Aorta (tissue), 5 donors: ENCODE measurements at regions not wholly inside any gene's neighbourhood (a gene's known extent, or its start where the extent isn't known, plus 50 kb on each side); places are given as distances from the start of the nearest gene placed in this dataset.
A peak's percentile ranks its signal among the peaks of the same experiment; 100 is the strongest.
"Not testable (repeated sequence)": the region's sequence is repeated elsewhere in the genome, so short reads cannot be mapped to it uniquely, and the experiment has no call there.

Source experiments
- ATAC-seq: fragments of 200-7000 bp; cut with Tn5 transposase; one replicate; pipeline ENCODE4 v1.9.1; 2022; ENCODE audit warnings: moderate library complexity; ENCODE audit not compliant: low FRiP score
- DNase-seq, 2 donors: peaks; one replicate each; pipeline ENCODE4 v3.0.0-alpha.2; 2020
- H3K27ac ChIP-seq, 2 donors: one replicate each; pipeline ENCODE4 v1.5.1; 2013; ENCODE audit warnings: low read length in 2 of 2, mild to moderate bottlenecking in 2 of 2, moderate library complexity in 2 of 2, control low read depth in 1 of 2, inconsistent platforms in 1 of 2, low read depth in 1 of 2
- H3K27me3 ChIP-seq, 2 donors: one replicate each; pipeline ENCODE4 v1.6.1; 2013; ENCODE audit warnings: control low read depth in 1 of 2, low read length in 1 of 2, mild to moderate bottlenecking in 1 of 2, moderate library complexity in 1 of 2; ENCODE audit not compliant: insufficient read depth in 2 of 2, control insufficient read depth in 1 of 2
- H3K36me3 ChIP-seq, 2 donors: one replicate each; pipeline ENCODE4 v1.6.1; 2013; ENCODE audit warnings: control low read depth in 1 of 2, low read length in 1 of 2, mild to moderate bottlenecking in 1 of 2; ENCODE audit not compliant: insufficient read depth in 2 of 2, control insufficient read depth in 1 of 2
- H3K4me1 ChIP-seq, 2 donors: one replicate each; pipeline ENCODE4 v1.6.1; 2013; ENCODE audit warnings: low read length in 2 of 2, control low read depth in 1 of 2, mild to moderate bottlenecking in 1 of 2, moderate library complexity in 1 of 2; ENCODE audit not compliant: insufficient read depth in 2 of 2, control insufficient read depth in 1 of 2
- H3K4me3 ChIP-seq, 2 donors: one replicate each; pipeline ENCODE4 v1.5.1; 2013; ENCODE audit warnings: low read length in 2 of 2, control low read depth in 1 of 2, mild to moderate bottlenecking in 1 of 2
- H3K9me3 ChIP-seq: one replicate; pipeline ENCODE4 v1.6.1; 2013; ENCODE audit warnings: mild to moderate bottlenecking, low read length; ENCODE audit not compliant: control insufficient read depth
- WGBS, 2 donors: extraction: QIAGEN DNeasy Blood & Tissue Kit; methylation state at CpG; one replicate each; pipeline ENCODE4 v1.1.7; 2013; 5-methylcytosine and 5-hydroxymethylcytosine counted together
- intact Hi-C, 2 donors: fragments of 100-400 bp; cut with DNase I; formaldehyde crosslinking; loops; one replicate each; pipeline versions ENCODE4 v1.14.2 to v1.15.0; 2022
- donor health status: healthy with polysubstance abuse.
- donor health status: Bipolar disorder and iron deficiency.
- donor health status: DM: no; HTN: no; CAD: no.
- donor health status: DM: no; HTN: no; CAD: no.
- donor health status: DM: yes; HTN: yes; CAD: no.

- H3K9me3 ChIP-seq, H3K4me1 ChIP-seq, H3K36me3 ChIP-seq, H3K4me3 ChIP-seq, DNase-seq, H3K27me3 ChIP-seq, ATAC-seq, H3K27ac ChIP-seq: not testable (repeated sequence)
- WGBS, 2 donors = 96 to 98% methylated on average over 31 to 32 of the region's 32 CpGs
- intact Hi-C loops = loop anchor here in 1 of 2 donors (10.0 kb wide), 1 partner anchor 444 kb away; no protein-coding TSS in a partner anchor
These were observed 611.7 kb upstream of the TBL1XR1 start for GRCh38 chr3:177808928-177809478.

GRCh38 chr3:177810162-177810623 lies 612.9 kb upstream of the TBL1XR1 start:
- Histone ChIP-seq H3K4me3 (no peak overlapping the region), H3K36me3 (no peaks in the 10 kb centered on the region), H3K27me3 (no peaks in the 10 kb centered on the region), H3K9me3 (no peaks in the 10 kb centered on the region), H3K4me1 (no peaks in the 10 kb centered on the region), H3K27ac (no peak overlapping the region)
- no peak for DNase-seq
- ATAC-seq = peak; percentile 58
- intact Hi-C loops = loop anchor here (5.0 to 10.0 kb wide), 2 partner anchors 38 to 565 kb away; no protein-coding TSS in a partner anchor
- 19 to 27% methylated on average over 3 of the region's 3 CpGs for WGBS, 2 donors

GRCh38 chr3:177811112-177811511 lies 613.8 kb upstream of the TBL1XR1 start:
- H3K4me1 ChIP-seq = no peaks in the 10 kb centered on the region
- H3K9me3 ChIP-seq = no peaks in the 10 kb centered on the region
- H3K27ac ChIP-seq = no peak overlapping the region
- no peak for DNase-seq
- intact Hi-C loops = loop anchor here (5.0 to 10.0 kb wide), 2 partner anchors 39 to 564 kb away; no protein-coding TSS in a partner anchor
- 96 to 97% methylated on average over 3 of the region's 3 CpGs for WGBS, 2 donors
- no peaks in the 10 kb centered on the region for H3K36me3 ChIP-seq
- no peak for ATAC-seq
- H3K27me3 ChIP-seq = no peaks in the 10 kb centered on the region
- no peak overlapping the region for H3K4me3 ChIP-seq

GRCh38 chr3:177811835-177812234 lies 614.6 kb upstream of the TBL1XR1 start:
- 83 to 85% methylated on average over 1 of the region's 1 CpG for WGBS, 2 donors
- H3K27me3 ChIP-seq = no peaks in the 10 kb centered on the region
- H3K9me3 ChIP-seq = no peaks in the 10 kb centered on the region
- ATAC-seq = no peak
- no peak overlapping the region for H3K4me3 ChIP-seq
- H3K27ac ChIP-seq = peak overlapping the region in 1 of 2 donors; percentile 28
- intact Hi-C loops = loop anchor here (5.0 to 10.0 kb wide), 2 partner anchors 40 to 563 kb away; no protein-coding TSS in a partner anchor
- no peaks in the 10 kb centered on the region for H3K4me1 ChIP-seq
- no peaks in the 10 kb centered on the region for H3K36me3 ChIP-seq
- no peak for DNase-seq

- Histone ChIP-seq H3K4me3 (no peak overlapping the region), H3K27me3 (no peaks in the 10 kb centered on the region), H3K4me1 (no peaks in the 10 kb centered on the region), H3K27ac (peak overlapping the region in 1 of 2 donors; percentile 83), H3K36me3 (no peaks in the 10 kb centered on the region), H3K9me3 (no peaks in the 10 kb centered on the region)
- ATAC-seq = no peak
- no peak for DNase-seq
- intact Hi-C loops = loop anchor here (5.0 to 10.0 kb wide), 2 partner anchors 40 to 562 kb away; no protein-coding TSS in a partner anchor
- 9 to 10% methylated on average over 5 of the region's 5 CpGs for WGBS, 2 donors
These were observed 615.2 kb upstream of the TBL1XR1 start for GRCh38 chr3:177812492-177812891.

GRCh38 chr3:177813322-177813721 lies 616.0 kb upstream of the TBL1XR1 start:
- no peak for DNase-seq
- H3K27me3 ChIP-seq = no peaks in the 10 kb centered on the region
- intact Hi-C loops = loop anchor here (5.0 to 10.0 kb wide), 2 partner anchors 41 to 561 kb away; no protein-coding TSS in a partner anchor
- no peaks in the 10 kb centered on the region for H3K36me3 ChIP-seq
- no peak overlapping the region for H3K27ac ChIP-seq
- ATAC-seq = no peak
- no peak overlapping the region for H3K4me3 ChIP-seq
- no peaks in the 10 kb centered on the region for H3K4me1 ChIP-seq
- 75 to 77% methylated on average over 3 of the region's 3 CpGs for WGBS, 2 donors
- H3K9me3 ChIP-seq = no peaks in the 10 kb centered on the region

GRCh38 chr3:177816667-177817208 lies 619.5 kb upstream of the TBL1XR1 start:
- Histone ChIP-seq H3K36me3 (no peaks in the 10 kb centered on the region), H3K9me3 (no peaks in the 10 kb centered on the region), H3K27ac (peak overlapping the region; percentile 52 to 80), H3K4me1 (no peaks in the 10 kb centered on the region), H3K4me3 (no peak overlapping the region), H3K27me3 (no peaks in the 10 kb centered on the region)
- peak; percentile 63 for ATAC-seq
- intact Hi-C loops = loop anchor here in 1 of 2 donors (10.0 kb wide), 1 partner anchor 558 kb away; no protein-coding TSS in a partner anchor
- 4 to 5% methylated on average over 6 of the region's 6 CpGs for WGBS, 2 donors
- no peak for DNase-seq

GRCh38 chr3:177817751-177818150 lies 620.5 kb upstream of the TBL1XR1 start:
- Histone ChIP-seq H3K36me3 (no peaks in the 10 kb centered on the region), H3K9me3 (no peaks in the 10 kb centered on the region), H3K27me3 (no peaks in the 10 kb centered on the region), H3K4me3 (no peak overlapping the region), H3K4me1 (peaks cover 0 to 2% of the 10 kb centered on the region in 2 donors), H3K27ac (peak overlapping the region in 1 of 2 donors; percentile 73)
- intact Hi-C loops = loop anchor here in 1 of 2 donors (10.0 kb wide), 1 partner anchor 557 kb away; no protein-coding TSS in a partner anchor
- WGBS, 2 donors = 19 to 44% methylated on average over 2 of the region's 2 CpGs
- DNase-seq (no peak), ATAC-seq (no peak)
